ENCODE measurements at regions not wholly inside any gene's neighbourhood (a gene's known extent, or its start where the extent isn't known, plus 50 kb on each side); places are given as distances from the start of the nearest gene placed in this dataset.

DNA sequence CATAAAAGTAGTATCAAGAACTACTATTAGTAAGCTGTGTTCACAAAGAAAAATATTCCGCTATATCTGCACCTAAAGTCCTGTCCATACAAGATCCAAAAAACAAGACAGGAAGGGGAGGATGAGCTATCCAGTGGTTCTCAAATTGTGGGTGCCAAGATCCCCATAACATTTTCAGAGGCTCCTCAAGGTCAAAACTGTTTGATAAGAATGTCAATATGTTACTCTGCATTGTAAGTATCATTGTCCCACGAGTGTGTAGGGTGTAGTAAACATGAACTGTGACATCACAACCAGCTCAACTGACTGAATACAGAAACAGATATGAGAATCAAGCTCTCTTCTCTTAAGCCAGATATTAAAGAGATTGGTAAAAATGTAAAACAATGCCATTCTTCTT is 81.9 kb upstream of the HIVEP1 start:
- no peaks in the 10 kb centered on the region for H3F3A ChIP-seq (ENCODE audit: insufficient read depth)
- no peaks in the 10 kb centered on the region for H3K9me3 ChIP-seq (ENCODE audit: low read depth)
- TF ChIP-seq EZH2phosphoT487 (IDR thresholded peaks at IDR 0.05; ENCODE audit: insufficient read depth, low read depth) (no peak), EZH2 (IDR thresholded peaks at IDR 0.05; ENCODE audit: insufficient read depth, poor library complexity, severe bottlenecking) (no peak)
- no peaks in the 10 kb centered on the region for H3K9me2 ChIP-seq (ENCODE audit: insufficient read depth)
- no peaks in the 10 kb centered on the region for H3K36me3 ChIP-seq (ENCODE audit: low read depth)
- WGBS, 2 experiments (ENCODE audit: low coverage in 1 of 2, low lambda C conversion rate in 2 of 2, missing lambda C conversion rate in 2 of 2): 75% methylated on average over 2 of the region's 2 CpGs
- no peak overlapping the region for H3K9ac ChIP-seq
- H2AFZ ChIP-seq: no peak overlapping the region
- no peaks in the 10 kb centered on the region for H3K4me1 ChIP-seq (ENCODE audit: insufficient read depth)
- H3K79me2 ChIP-seq (ENCODE audit: insufficient read depth): no peaks in the 10 kb centered on the region
- H3K4me3 ChIP-seq: no peak overlapping the region
- no peaks in the 10 kb centered on the region for H4K20me1 ChIP-seq (ENCODE audit: insufficient read depth)
- no peak for DNase-seq
- no peak overlapping the region for H3K27ac ChIP-seq
- no peaks in the 10 kb centered on the region for H3K27me3 ChIP-seq (replicated peaks; ENCODE audit: insufficient read depth)
- H3K4me2 ChIP-seq (ENCODE audit: unreplicated experiment): no peak overlapping the region
- in situ Hi-C loops (cut with MboI): no loop called here

DNA sequence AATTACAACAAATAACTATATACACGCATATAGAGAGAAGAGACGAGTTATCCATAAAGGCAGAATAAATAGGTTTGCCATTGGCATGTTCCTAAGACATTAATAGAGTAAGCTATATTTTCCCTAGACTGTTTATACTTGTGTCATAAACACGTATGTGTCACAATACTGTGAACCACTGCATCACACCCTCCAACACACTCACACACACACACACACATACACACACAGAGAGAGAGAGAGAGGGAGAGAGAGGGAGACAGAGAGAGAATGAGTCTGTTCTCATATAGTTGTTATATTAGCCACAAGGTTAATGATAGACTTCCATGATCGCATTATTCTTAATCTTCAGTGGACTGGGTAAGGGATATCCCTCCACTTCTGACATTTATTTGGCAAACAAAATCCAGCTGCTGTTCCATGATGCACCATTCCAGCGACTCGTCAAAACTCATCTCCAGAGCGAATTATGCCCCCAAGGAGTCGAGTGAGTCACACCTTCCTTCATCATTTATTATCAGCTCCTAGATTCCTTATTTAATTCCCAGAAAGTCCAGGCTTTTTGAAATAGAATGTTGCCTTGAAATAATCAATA is 82.8 kb upstream of the HIVEP1 start:
- no peaks in the 10 kb centered on the region for H3K79me2 ChIP-seq (ENCODE audit: insufficient read depth)
- H3K4me3 ChIP-seq: no peak overlapping the region
- WGBS, 2 experiments (ENCODE audit: low coverage in 1 of 2, low lambda C conversion rate in 2 of 2, missing lambda C conversion rate in 2 of 2): 79 to 84% methylated on average over 8 of the region's 8 CpGs
- H3K4me1 ChIP-seq (ENCODE audit: insufficient read depth): no peaks in the 10 kb centered on the region
- H4K20me1 ChIP-seq (ENCODE audit: insufficient read depth): no peaks in the 10 kb centered on the region
- no peak for TF ChIP-seq EZH2phosphoT487 (IDR thresholded peaks at IDR 0.05; ENCODE audit: insufficient read depth, low read depth)
- no peak for TF ChIP-seq EZH2 (IDR thresholded peaks at IDR 0.05; ENCODE audit: insufficient read depth, poor library complexity, severe bottlenecking)
- H3K36me3 ChIP-seq (ENCODE audit: low read depth): no peaks in the 10 kb centered on the region
- in situ Hi-C loops (cut with MboI): no loop called here
- no peaks in the 10 kb centered on the region for H3K27me3 ChIP-seq (replicated peaks; ENCODE audit: insufficient read depth)
- H3F3A ChIP-seq (ENCODE audit: insufficient read depth): no peaks in the 10 kb centered on the region
- no peak for DNase-seq
- H3K9me2 ChIP-seq (ENCODE audit: insufficient read depth): no peaks in the 10 kb centered on the region
- no peak overlapping the region for H3K9ac ChIP-seq
- H3K27ac ChIP-seq: no peak overlapping the region
- H2AFZ ChIP-seq: no peak overlapping the region
- no peaks in the 10 kb centered on the region for H3K9me3 ChIP-seq (ENCODE audit: low read depth)
- H3K4me2 ChIP-seq (ENCODE audit: unreplicated experiment): no peak overlapping the region

DNA sequence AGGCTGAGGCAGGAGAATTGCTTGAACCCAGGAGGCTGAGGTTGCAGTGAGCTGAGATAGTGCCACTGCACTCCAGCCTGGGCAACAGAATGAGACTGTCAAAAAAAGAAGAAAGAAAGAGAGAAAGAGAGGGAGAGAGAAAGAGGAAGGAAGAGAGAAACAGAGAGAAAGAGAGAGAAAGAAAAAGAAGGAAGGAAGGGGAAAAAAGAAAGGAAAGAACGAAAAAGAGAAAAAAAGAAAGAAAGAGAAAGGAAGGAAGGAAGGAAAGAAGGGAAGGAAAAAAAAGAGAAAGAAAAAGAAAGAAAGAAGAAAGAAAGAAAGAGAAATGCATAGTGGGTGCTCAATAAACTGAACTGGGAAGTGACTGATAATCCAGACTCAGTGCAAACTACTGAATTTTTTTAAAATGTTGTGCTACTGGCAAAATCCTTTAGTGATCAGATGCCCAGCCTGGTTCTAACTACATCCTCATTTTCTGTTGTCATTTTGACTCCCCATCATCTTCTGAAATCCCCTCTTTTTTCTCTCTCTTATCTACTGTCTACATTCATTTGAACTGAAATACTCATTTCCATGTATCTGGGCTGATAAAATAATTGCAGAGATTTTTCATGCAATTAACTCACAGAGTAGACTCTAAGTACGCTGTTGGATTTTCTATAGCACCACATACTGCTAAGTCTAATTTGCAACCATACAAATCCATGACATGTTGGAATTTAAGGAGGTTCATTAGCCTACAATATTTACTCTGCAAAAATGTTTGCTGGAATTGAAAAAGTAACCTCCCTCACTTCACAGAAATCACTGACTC is 85.3 kb upstream of the HIVEP1 start:
- no peak overlapping the region for H3K4me2 ChIP-seq (ENCODE audit: unreplicated experiment)
- H3K9me2 ChIP-seq (ENCODE audit: insufficient read depth): no peaks in the 10 kb centered on the region
- no peaks in the 10 kb centered on the region for H4K20me1 ChIP-seq (ENCODE audit: insufficient read depth)
- H3K36me3 ChIP-seq (ENCODE audit: low read depth): no peaks in the 10 kb centered on the region
- in situ Hi-C loops (cut with MboI): no loop called here
- H3K27ac ChIP-seq: no peak overlapping the region
- H3K4me1 ChIP-seq (ENCODE audit: insufficient read depth): peaks cover 14% of the 10 kb centered on the region
- DNase-seq: no peak
- TF ChIP-seq EZH2 (IDR thresholded peaks at IDR 0.05; ENCODE audit: insufficient read depth, poor library complexity, severe bottlenecking): no peak
- H3F3A ChIP-seq (ENCODE audit: insufficient read depth): peaks cover 5% of the 10 kb centered on the region; the same call in 1 of the 2 replicates
- H3K9ac ChIP-seq: no peak overlapping the region
- H2AFZ ChIP-seq: no peak overlapping the region
- H3K79me2 ChIP-seq (ENCODE audit: insufficient read depth): no peaks in the 10 kb centered on the region
- H3K9me3 ChIP-seq (ENCODE audit: low read depth): no peaks in the 10 kb centered on the region
- H3K4me3 ChIP-seq: no peak overlapping the region
- WGBS, 2 experiments (ENCODE audit: low coverage in 1 of 2, low lambda C conversion rate in 2 of 2, missing lambda C conversion rate in 2 of 2): 98 to 100% methylated on average over 2 of the region's 2 CpGs
- H3K27me3 ChIP-seq (replicated peaks; ENCODE audit: insufficient read depth): no peaks in the 10 kb centered on the region

DNA sequence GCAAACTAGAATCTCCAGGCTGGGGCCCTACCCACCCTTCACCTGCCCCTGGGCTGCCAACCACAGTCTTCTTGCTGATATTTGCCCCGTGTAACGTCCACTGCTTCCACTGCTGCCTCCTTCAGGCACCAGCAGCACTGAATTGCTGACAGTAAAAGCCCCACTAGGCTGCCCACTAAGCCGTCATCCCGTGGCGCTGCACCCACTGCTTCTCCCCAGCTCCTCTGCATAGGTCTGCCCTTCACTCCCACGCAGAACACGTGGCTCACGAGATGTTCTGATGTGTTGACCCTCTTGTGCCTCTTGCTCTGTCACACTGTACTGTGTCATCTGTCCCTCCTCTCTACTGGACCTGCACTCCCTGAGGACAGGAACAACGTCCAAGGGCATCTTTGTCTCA is 86.3 kb upstream of the HIVEP1 start:
- no peak overlapping the region for H3K4me3 ChIP-seq
- H2AFZ ChIP-seq: no peak overlapping the region
- WGBS, 2 experiments (ENCODE audit: low coverage in 1 of 2, low lambda C conversion rate in 2 of 2, missing lambda C conversion rate in 2 of 2): 89 to 90% methylated on average over 9 of the region's 9 CpGs
- H3K27ac ChIP-seq: no peak overlapping the region
- H3K79me2 ChIP-seq (ENCODE audit: insufficient read depth): no peaks in the 10 kb centered on the region
- H3K9ac ChIP-seq: no peak overlapping the region
- in situ Hi-C loops (cut with MboI): no loop called here
- no peaks in the 10 kb centered on the region for H3K36me3 ChIP-seq (ENCODE audit: low read depth)
- DNase-seq: no peak
- H3K9me3 ChIP-seq (ENCODE audit: low read depth): no peaks in the 10 kb centered on the region
- TF ChIP-seq EZH2 (IDR thresholded peaks at IDR 0.05; ENCODE audit: insufficient read depth, poor library complexity, severe bottlenecking): no peak
- TF ChIP-seq EZH2phosphoT487 (IDR thresholded peaks at IDR 0.05; ENCODE audit: insufficient read depth, low read depth): no peak
- peaks cover 12% of the 10 kb centered on the region for H3F3A ChIP-seq (ENCODE audit: insufficient read depth)
- H3K4me2 ChIP-seq (ENCODE audit: unreplicated experiment): no peak overlapping the region
- H3K9me2 ChIP-seq (ENCODE audit: insufficient read depth): no peaks in the 10 kb centered on the region
- H3K4me1 ChIP-seq (ENCODE audit: insufficient read depth): peaks cover 23% of the 10 kb centered on the region
- no peaks in the 10 kb centered on the region for H3K27me3 ChIP-seq (replicated peaks; ENCODE audit: insufficient read depth)
- H4K20me1 ChIP-seq (ENCODE audit: insufficient read depth): no peaks in the 10 kb centered on the region
